ENCODE measurements at regions not wholly inside any gene's neighbourhood (a gene's known extent, or its start where the extent isn't known, plus 50 kb on each side); places are given as distances from the start of the nearest gene placed in this dataset.

DNA sequence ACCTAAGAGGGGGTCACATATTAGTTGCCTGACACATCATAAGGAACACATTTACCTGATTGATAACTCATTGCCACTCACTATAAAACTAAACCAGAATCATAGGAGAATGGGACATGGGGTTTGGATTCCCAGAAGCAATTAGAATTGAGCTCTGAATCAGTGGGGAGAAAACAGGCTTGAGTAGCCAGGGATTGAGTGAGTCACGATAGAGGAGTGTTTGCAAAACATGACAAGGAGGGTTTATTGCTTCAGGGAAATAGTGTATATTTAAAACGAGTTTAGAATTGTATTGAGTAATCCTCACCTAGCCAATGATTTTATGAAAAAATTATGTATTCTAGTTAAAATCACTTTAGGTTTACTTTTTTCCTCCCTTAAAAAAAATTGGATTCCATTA is 101.1 kb upstream of the THRB start:
- in situ Hi-C loops (cut with HindIII; ENCODE audit: low sequenced_read_pairs) = no loop called here

DNA sequence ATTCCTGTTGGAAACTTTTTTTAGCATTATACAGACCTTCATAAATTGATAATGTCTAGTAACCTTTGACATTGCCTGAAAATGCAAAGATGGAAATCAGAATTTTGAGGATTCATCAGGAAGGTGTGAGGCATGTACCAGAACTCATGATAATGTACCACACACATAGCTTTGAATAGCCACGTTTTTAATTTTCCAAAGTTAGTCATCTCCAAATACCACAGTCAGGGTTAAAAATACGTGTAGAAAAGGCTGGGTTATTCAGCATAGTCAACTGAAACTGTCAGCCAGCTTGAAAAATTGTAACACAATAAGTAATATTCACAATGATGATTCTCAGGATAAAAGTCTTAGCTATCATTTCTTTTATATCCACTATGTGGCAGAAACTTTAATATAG is 102.0 kb upstream of the THRB start:
- in situ Hi-C loops (cut with HindIII; ENCODE audit: low sequenced_read_pairs) = no loop called here

DNA sequence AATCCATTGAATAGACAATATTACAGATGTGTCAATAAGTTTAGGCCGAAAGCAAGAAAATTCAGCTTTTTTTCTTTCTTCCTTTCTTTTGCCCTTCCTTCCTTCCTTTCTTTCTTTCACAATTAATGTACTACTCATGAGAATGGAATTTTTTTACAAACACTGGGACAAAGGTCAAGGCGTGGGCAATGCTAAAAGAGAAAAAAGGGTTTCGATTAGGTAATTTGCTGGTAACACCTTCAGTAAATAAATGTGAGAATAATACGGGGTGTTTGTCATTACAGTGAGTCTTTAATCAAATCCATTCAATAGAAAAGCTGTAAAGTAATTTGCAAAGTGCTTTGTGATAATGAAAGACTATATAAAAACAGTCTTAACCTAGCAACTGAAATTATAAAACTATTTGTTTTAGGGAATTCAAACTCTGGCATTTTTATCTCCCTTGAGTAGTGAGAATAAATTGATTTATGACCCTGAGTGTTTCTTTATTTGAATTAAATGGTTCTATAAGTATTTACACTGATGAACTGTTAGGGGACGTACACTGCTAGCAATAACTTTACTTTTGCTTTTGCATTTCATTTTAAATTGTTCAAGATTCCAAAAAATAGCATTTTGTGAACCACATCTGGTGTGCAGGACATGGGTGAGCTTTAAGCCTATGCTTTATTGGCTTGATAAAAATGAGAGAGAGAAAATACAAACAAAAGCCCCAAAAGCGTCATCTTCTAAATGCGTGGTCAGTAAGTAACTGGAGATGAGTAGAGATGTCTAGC is 104.2 kb upstream of the THRB start:
- in situ Hi-C loops (cut with HindIII; ENCODE audit: low sequenced_read_pairs) = no loop called here

DNA sequence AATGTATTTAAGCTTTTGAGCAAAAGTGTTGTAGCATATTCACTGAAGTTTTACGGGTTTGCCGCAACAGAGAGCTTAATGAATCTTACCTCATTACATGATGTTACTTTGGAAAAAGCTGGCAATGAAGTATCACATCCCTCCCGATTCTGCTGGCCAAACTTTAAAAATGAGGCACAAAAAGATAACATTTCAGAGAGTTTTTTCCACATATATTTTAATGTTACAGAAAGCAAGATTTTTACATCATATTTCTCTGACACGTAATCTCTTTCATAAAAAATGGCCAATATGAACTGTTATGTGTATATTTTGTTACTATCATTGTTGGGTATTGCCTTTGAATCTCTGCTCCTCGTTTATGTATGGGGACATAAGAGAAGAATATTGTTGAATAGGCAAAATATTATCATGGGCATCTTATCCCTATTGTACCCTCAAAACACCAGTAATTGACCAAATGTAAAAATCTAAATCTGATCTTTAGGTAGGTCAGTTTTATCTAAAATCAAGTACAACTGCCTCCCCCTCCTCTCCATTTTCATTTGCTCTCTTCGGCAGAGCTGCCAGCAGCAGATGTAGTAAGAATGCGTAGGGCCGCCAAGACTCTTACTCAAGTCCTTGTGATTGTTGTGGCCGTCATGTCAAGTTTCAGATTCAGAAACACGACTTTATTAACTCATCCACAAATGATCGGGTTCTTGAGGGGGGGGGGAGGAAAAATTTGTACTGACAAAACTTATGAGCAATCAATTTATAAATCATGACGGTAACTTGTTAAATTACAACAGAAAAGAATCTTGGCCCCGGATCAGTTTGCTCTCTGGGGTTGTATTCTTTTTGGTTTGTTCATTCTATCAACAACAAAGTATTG is 106.7 kb upstream of the THRB start:
- in situ Hi-C loops (cut with HindIII; ENCODE audit: low sequenced_read_pairs) = no loop called here

DNA sequence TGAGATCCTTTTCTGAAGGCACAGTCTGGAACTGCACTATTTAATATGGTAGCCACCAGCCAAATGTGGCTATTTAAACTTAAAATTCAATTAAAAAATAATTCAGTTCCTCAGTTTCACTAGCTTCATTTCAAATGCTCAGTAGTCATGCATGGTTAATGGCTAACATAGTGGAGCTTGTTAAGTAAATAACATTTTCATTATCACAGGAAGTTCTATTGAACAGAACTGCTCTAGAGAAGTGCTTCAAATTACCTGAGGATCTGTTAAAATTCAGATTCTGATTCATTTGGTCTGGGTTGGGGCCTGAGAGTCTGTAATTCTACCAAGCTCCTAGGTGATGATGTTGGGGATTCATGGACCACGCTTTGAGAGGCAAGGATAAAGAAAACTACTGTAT is 109.6 kb upstream of the THRB start:
- in situ Hi-C loops (cut with HindIII; ENCODE audit: low sequenced_read_pairs) = no loop called here

DNA sequence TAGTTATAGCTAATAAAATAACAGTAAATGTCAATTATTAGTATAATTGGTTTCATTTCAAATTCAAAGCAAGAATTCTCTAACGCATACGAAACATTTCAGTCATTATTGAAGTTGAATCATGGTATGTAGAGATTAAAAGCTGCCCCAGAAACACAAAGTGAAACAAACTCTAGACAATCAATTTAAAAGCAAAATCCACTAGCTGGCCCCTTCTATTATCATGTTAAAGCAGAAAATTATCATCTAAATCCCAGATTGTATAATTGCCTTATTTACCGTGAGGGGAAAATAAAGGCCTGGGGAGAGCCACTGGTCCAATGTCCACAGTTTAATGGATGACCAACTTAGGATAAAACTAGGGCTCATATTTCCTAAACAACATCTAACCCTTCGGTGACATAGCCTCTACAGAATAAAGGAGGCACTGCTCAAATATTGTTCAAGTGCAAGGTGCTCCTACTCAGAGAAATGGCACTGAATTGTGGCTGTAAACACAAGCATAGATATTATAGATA is 110.9 kb upstream of the THRB start:
- in situ Hi-C loops (cut with HindIII; ENCODE audit: low sequenced_read_pairs) = no loop called here

DNA sequence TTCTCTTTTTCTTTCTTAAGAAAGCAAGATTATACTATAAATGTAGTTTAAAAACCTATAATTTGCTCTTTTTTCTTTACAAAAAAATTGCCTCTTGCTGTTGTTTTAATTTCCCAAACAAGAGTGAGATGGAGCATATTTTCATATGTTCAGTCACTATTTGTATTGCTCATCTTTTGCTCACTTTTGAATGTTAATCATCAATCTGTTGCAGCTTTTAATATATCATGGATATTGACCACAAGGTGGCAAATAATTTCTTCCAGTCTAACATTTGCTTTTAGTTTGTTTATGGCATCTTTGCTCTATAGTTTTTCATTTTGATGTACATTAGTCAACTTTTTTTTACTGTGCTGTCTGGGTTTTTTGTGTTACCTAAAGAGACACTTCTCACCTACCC is 112.6 kb upstream of the THRB start:
- in situ Hi-C loops (cut with HindIII; ENCODE audit: low sequenced_read_pairs) = no loop called here

DNA sequence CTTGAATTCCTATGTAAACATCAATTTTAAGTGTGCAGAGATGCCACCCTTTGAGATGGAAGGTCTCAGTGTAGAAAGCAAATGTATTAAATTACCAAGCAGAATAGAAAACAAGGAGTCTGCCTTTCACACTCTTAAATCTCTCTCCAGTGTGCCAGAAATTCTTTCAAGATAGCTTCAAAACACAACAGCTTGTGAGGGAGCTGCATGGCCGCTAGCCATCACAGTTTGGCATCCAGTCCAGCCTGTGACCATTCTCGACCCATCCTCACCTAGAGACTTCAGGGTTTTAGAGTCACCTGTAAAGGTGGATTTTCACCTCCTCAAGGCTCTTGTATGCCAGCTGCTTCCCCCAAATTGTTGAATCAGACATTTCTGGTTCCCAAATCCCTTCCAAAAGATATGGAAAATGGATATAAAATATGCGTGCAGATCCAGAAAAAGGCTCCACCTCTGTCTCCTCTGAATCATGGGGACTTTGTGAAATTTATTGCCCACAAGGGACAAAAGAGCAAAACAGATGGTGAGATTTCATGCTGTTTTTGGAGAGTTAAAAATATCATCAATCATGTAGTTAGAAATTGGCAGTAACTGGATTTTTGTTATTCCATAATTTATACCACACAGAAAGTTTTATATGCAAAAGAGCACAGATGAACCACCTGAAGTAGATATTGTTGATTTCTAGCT is 114.2 kb upstream of the THRB start:
- in situ Hi-C loops (cut with HindIII; ENCODE audit: low sequenced_read_pairs) = no loop called here

DNA sequence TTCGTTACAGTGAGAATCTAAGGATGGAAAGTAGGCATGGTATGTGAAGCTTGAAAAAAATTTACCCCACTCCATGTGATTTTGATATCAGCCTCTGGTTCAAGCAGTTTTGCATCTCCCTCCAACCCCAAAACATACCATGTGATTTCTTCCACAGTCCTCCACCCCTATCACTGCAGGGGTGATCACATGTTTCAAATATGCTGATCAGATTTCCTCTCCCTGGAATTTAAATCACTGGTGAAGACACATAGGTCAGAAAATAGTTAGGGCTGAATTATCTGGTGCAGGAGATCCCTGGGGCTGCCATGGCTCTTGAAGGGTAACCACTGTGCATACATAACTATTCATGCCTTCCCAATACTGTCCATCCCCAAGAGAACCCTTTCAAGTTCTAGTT is 119.7 kb upstream of the THRB start:
- in situ Hi-C loops (cut with HindIII; ENCODE audit: low sequenced_read_pairs) = no loop called here

DNA sequence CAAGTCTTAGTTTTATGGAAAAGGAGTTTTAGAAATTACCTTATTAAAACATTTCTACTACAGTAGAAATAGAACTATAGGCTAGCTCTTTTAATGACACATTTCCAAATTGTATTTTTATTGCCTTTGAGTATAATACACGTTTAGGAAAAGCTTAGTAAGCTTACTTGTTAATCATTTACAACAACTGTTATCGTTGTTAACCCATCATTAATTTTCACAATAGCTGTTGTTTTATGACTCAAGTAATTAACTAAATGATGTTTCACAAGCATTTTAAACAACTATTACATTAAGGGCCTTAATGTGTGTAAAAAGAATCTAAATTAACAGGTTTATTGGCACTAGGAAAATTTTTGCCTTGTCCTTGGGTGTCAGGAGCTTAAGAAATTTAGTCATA is 120.5 kb upstream of the THRB start:
- in situ Hi-C loops (cut with HindIII; ENCODE audit: low sequenced_read_pairs) = no loop called here

DNA sequence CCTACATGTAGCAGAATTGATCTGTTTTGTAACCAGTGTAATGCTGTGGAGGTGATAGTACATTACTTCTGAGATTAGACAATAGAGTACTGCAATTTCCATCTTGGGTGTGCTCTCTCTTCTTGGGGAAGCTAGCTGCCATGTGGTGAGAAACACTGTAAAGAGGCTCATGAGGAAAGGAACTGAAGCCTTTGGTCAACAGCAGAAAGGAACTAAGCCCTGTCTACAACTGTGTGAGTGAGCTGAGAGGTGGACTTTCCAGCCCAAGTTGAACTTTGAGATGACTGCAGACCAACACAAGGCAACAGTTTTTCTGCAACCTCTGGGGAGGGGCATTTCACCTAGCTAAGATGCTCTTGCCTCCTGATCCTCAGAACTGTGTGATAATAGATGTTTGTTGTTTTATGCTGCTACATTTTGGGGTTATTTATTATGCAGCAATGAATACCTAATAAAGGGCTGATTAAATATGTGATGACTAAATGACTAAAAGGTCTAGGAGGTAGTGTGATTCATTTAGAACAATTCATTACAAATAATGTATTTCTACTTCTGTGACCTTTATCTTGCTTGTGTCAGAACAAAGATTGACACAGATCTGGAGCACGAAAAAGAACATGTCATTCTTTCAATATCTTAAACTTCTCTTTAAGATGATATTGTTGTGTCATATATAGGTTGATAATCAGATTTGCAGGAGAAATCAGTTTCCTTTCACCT is 121.6 kb upstream of the THRB start:
- in situ Hi-C loops (cut with HindIII; ENCODE audit: low sequenced_read_pairs) = no loop called here

DNA sequence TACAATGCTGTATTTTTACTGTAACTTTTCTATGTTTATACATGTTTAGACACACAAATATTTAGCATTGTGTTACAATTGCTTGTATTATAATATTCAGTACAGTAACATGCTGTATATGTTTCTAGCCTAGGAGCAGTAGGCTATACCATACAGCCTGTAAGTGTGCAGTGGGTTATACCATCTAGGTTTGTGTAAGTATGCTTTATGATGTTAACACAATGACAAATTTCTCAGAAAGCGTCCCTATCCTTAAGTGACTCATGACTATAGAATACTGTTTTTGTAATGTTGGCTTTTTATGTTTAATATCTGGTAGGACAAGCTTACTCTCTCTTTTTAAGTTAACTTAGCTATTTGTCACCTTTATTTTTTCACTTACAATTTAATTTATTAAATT is 127.5 kb upstream of the THRB start:
- in situ Hi-C loops (cut with HindIII; ENCODE audit: low sequenced_read_pairs) = no loop called here

DNA sequence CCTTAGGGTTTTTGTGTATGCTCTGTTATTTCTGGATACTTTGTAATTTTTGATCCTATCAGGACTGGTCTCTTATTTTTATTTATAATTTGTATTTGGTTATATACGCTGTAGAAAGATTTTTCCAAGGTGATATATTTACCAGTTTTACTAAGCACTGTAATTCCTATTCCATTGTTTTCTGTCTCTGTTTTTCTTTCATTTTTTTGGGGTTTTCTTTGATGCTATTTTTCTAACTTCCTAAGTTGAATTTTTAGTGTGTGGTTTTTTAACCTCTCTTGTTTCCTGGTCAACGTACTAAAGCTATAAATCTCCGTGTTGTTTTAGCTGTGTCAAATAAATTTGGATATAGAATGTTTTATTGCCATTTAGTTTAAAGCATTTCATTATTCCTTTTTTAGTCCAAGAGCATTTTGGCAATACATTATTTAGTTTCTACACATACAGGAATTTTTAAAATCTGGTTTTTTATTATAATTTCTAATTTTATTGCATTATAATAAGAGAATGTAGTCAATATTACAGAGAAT is 128.1 kb upstream of the THRB start:
- in situ Hi-C loops (cut with HindIII; ENCODE audit: low sequenced_read_pairs) = no loop called here

DNA sequence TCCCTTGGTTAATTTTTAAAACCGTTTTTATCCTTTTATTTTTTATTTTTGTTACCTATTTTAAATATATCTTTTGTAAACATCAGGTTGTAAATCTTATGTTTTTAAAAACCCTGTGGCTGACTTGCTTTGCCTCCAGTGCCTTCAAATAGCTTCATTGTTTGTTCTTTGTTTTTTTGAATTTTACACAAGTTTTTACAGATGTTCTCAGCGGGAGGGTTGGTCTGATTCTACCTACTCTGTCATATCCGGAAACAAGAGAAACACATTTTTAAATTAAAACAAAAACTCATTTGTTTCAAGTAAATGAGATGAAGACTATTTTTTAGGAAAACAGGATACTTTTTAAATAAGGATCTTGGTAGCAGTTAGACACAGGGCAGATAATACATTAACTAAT is 129.0 kb upstream of the THRB start:
- in situ Hi-C loops (cut with HindIII; ENCODE audit: low sequenced_read_pairs) = no loop called here

DNA sequence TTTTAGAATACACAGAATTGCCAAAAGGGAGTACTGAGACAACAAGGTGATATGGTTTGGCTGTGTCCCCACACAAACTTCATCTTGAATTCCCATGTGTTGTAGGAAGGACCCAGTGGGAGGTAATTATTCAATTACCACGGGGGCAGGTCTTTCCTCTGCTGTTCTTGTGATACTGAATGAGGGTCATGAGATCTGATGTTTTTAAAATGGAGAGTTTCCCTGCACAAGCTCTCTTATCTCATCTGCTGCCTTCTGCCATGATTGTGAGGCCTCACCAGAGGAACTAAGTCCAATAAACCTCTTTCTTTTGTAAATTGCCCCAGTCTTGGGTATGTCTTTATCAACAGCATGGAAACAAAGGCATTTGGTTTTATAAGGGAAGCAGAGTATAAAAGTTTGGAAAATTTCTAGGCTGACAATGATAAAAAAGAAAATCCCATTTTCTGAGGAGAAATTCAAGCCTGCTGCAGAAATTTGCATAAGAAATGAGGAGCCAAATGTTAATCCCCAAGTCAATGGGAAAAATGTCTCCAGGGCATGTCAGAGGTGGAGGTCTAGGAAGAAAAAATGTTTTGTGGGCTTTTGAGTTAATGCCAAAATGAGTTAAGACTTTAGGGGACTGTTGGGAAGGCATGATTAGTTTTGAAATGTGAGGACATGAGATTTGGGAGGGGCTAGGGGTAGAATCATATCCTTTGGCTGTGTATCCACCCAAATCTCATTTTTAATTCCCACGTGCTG is 130.5 kb upstream of the THRB start:
- in situ Hi-C loops (cut with HindIII; ENCODE audit: low sequenced_read_pairs) = no loop called here

DNA sequence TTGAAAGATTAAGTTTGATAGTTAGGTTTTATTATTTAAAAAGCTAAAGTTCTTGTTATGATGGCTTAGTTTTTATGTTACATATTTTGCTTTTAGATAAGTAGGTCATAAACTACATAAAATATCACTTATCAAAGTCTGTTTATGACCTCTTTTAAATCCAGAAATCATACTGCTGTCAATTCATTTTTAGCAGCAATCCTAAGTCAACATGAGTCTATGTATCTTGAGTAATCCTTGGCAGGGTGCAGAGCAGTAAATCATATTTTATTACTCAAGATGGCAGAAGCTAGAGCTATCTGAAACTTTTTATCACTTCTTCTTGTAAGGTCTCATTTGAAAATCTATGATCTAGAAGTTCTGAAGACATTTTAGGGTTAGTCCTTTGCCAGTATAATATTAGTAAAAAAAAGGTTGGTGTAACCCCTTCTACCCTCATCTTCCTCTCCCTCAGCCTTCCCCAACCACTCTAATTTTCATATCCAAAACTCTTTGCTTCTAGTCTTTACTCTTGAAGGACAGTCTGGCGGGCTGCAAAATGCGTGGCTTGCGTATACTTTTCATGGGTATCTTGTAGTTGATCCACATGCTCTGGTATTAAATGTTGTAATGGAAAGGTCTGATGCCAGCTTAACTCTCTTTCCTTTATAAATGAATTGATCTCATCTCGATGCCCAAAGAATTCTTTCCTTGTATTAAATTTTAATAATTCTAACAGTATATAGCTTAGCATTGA is 134.0 kb upstream of the THRB start:
- in situ Hi-C loops (cut with HindIII; ENCODE audit: low sequenced_read_pairs) = no loop called here

DNA sequence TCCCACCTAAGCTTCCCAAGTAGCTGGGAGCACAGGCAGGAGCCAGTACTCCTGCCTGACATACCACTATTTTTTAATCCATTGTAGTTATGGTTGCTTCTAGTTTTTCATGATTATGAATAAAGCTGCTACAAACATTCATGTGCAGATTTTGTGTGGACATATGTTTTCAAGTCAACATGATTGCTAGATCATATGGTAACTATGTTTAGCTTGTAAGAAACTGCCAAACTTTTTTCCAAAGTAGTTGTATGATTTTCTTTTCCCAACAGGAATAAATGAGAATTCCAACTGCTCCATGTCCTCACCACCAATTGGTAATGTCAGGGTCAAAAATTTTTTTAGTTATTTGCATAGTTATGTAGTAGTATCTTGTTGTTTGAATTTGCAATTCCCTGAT is 136.8 kb upstream of the THRB start:
- in situ Hi-C loops (cut with HindIII; ENCODE audit: low sequenced_read_pairs) = no loop called here

DNA sequence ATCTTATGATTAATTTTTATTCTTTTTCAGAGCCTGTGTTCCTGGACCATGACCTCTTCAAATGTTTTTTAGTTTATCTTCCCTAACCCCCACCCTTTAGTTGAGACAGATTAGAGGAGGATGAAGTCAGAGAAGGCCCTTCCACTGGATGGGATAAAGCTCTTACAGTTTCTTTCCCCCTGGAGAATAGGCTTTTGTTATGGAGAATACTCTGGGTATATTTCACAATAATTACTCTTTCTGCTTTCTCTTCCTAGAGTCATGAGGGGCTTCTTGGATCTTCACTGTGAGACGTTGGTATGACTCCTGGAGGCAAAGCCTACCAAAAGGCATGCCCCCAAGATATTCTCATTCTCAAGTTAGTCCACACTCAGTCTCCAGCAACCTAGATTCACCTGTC is 144.4 kb upstream of the THRB start:
- in situ Hi-C loops (cut with HindIII; ENCODE audit: low sequenced_read_pairs) = no loop called here

All from endothelial cell of hepatic sinusoid (primary cell).